ENCODE measurements at regions not wholly inside any gene's neighbourhood (a gene's known extent, or its start where the extent isn't known, plus 50 kb on each side); places are given as distances from the start of the nearest gene placed in this dataset.

DNA sequence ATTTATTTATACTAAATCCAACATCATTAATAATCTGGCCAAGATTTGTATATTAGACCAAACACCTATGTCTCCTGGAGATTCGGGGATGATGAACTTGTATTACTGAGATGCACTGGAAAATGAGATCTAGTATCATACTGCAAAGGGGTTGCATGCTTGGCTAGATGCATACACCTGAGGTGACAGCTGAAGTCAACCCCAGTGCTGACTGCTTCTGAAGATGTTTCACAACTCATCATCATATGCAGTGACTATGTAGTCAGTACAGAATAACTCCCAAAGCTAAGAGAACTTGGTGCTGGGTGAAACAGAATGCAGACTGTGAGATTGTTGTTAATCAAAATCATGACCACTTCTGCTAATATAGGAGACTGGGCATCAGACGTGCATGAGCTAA, 1114.2 kb downstream of the NSUN3 start:
- DNase-seq: no peak
- no peak overlapping the region for H3K4me3 ChIP-seq
- 72 to 76% methylated on average over 2 of the region's 2 CpGs for WGBS, 2 donors
- TF ChIP-seq, protein P1, sequence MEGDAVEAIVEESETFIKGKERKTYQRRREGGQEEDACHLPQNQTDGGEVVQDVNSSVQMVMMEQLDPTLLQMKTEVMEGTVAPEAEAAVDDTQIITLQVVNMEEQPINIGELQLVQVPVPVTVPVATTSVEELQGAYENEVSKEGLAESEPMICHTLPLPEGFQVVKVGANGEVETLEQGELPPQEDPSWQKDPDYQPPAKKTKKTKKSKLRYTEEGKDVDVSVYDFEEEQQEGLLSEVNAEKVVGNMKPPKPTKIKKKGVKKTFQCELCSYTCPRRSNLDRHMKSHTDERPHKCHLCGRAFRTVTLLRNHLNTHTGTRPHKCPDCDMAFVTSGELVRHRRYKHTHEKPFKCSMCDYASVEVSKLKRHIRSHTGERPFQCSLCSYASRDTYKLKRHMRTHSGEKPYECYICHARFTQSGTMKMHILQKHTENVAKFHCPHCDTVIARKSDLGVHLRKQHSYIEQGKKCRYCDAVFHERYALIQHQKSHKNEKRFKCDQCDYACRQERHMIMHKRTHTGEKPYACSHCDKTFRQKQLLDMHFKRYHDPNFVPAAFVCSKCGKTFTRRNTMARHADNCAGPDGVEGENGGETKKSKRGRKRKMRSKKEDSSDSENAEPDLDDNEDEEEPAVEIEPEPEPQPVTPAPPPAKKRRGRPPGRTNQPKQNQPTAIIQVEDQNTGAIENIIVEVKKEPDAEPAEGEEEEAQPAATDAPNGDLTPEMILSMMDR (IDR thresholded peaks at IDR 0.05): no peak
- intact Hi-C loops (cut with DNase I): no loop called here
- no peaks in the 10 kb centered on the region for H3K36me3 ChIP-seq
- no peak overlapping the region for H3K27ac ChIP-seq
- no peak for ATAC-seq
- H3K4me1 ChIP-seq: no peaks in the 10 kb centered on the region
- peaks cover 0 to 12% (median 0%) of the 10 kb centered on the region in 11 donors for H3K9me3 ChIP-seq
- no peaks in the 10 kb centered on the region for H3K27me3 ChIP-seq

DNA sequence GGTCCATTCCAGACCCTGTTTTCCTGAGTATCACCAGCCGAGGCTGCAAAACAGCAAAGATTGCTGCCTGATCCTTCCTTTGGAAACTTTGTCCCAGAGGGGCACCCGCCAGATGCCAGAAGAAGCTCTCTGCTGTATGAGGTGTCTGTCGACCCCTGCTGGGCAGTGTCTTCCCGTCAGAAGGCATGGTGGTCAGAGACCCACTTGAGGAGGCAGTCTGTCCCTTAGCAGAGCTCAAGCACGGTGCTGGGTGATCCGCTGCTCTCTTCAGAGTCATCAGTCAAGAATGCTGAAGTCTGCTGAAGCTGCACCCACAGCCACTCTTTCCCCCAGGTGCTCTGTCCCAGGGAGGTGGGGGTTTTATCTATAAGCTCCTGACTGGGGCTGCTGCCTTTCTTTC, 1121.2 kb downstream of the NSUN3 start:
- DNase-seq: no peak
- Histone ChIP-seq H3K27me3 (no peaks in the 10 kb centered on the region), H3K27ac (no peak overlapping the region), H3K4me1 (no peaks in the 10 kb centered on the region), H3K4me3 (no peak overlapping the region), H3K9me3 (peaks cover 0 to 12% (median 0%) of the 10 kb centered on the region in 11 donors), H3K36me3 (no peaks in the 10 kb centered on the region)
- TF ChIP-seq, protein P1 (IDR thresholded peaks at IDR 0.05): no peak
- 80 to 85% methylated on average over 6 of the region's 6 CpGs for WGBS, 2 donors
- ATAC-seq: no peak
- intact Hi-C loops (cut with DNase I): no loop called here

DNA sequence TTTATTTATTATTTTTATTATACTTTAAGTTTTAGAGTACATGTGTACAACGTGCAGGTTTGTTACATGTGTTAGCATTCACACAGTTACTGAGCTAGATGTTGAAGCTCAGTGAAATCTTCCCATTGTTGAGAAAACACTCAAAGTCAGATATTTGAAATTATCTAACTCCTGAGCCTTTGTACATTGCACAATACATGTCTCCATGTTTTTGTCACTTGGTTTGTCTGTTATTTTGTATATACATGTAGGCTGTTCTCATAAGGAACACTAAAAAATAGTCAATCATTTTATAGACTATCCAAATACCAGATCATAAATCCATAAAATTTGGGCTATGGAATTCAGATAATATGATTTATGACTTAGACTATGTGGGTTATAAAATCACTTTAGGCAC, 1126.5 kb downstream of the NSUN3 start:
- no peaks in the 10 kb centered on the region for H3K9me3 ChIP-seq
- no peak for ATAC-seq
- no peak overlapping the region for H3K4me3 ChIP-seq
- no peak for DNase-seq
- no peak overlapping the region for H3K27ac ChIP-seq
- H3K4me1 ChIP-seq: no peaks in the 10 kb centered on the region
- 83 to 85% methylated on average over 1 of the region's 1 CpG for WGBS, 2 donors
- H3K36me3 ChIP-seq: no peaks in the 10 kb centered on the region
- TF ChIP-seq, protein P1 (IDR thresholded peaks at IDR 0.05): no peak
- H3K27me3 ChIP-seq: no peaks in the 10 kb centered on the region
- intact Hi-C loops (cut with DNase I): no loop called here

DNA sequence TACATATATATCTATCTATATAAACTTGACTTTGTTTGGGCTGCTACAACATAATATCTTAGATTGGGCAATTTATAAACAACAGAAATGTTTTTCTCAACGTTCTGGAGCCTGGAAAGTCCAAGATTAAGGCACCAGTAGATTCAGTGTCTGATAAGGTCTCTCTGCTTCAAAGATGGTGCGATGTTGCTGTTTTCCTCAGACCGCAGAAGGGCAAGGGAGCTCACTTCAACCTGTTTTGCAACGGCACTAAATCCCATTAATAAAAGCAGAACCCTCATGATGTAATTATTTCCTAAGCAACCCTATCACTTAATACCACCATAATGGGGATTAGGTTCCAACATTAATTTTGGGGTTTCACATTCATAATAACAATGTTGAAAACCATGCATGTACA, 1134.8 kb downstream of the NSUN3 start:
- WGBS, 2 donors: 68 to 75% methylated on average over 4 of the region's 4 CpGs
- ATAC-seq: no peak
- TF ChIP-seq, protein P1 (IDR thresholded peaks at IDR 0.05): no peak
- intact Hi-C loops (cut with DNase I): no loop called here
- H3K4me1 ChIP-seq: no peaks in the 10 kb centered on the region
- no peak for DNase-seq
- no peak overlapping the region for H3K27ac ChIP-seq
- no peaks in the 10 kb centered on the region for H3K27me3 ChIP-seq
- H3K4me3 ChIP-seq: no peak overlapping the region
- H3K36me3 ChIP-seq: no peaks in the 10 kb centered on the region
- peaks cover 0 to 6% (median 0%) of the 10 kb centered on the region in 11 donors for H3K9me3 ChIP-seq

Data from heart right ventricle (tissue), 16 donors.